B cell (primary cell): ENCODE measurements at regions not wholly inside any gene's neighbourhood (a gene's known extent, or its start where the extent isn't known, plus 50 kb on each side); places are given as distances from the start of the nearest gene placed in this dataset.

Experiments
- ATAC-seq: fragments of 200-7000 bp; cut with Tn5 transposase; one replicate; pipeline ENCODE4 v1.10.0; 2021; ENCODE audit warnings: low read depth, mild to moderate bottlenecking, moderate number of reproducible peaks, moderate library complexity
- CTCF ChIA-PET: fragments of 350-600 bp; sonication (Branson Sonifier 250); formaldehyde crosslinking; loops from one replicate; lab custom pipeline; 2021; ENCODE audit warnings: antibody characterized with exemption, inconsistent platforms; lab: Charles Lee
- POLR2A ChIA-PET: fragments of 350-600 bp; sonication (Branson Sonifier 250); formaldehyde crosslinking; loops from one replicate; lab custom pipeline; 2021; ENCODE audit warnings: antibody characterized with exemption; lab: Charles Lee
- DNase-seq: peaks from one replicate; pipeline ENCODE4 v3.0.0; 2013
- H2AFZ ChIP-seq: 2 replicates; pipeline ENCODE4 v1.6.1; 2012; ENCODE audit warnings: mild to moderate bottlenecking, low read depth, low read length; ENCODE audit not compliant: insufficient read depth, poor library complexity, severe bottlenecking
- H3K27ac ChIP-seq, 2 donors: 1 replicate in 1 of 2; 2 replicates in 1 of 2; pipeline ENCODE4 v1.5.1; 2012 to 2013; ENCODE audit warnings: low read length in 2 of 2, mild to moderate bottlenecking in 2 of 2, moderate library complexity in 1 of 2
- H3K27me3 ChIP-seq, 4 experiments: fragments of 200-600 bp in 1 of 4; sonication (generic) in 1 of 4; replicated peaks in 1 of 4; 1 replicate in 2 of 4; 2 replicates in 2 of 4; pipeline versions ENCODE4 v1.6.1 to v1.7.0; 2013 to 2016; ENCODE audit warnings: low read length in 3 of 4, mild to moderate bottlenecking in 2 of 4, mixed read lengths in 1 of 4, moderate library complexity in 1 of 4; ENCODE audit not compliant: insufficient read depth in 4 of 4, control insufficient read depth in 3 of 4; ENCODE audit errors: control extremely low read depth in 1 of 4
- H3K36me3 ChIP-seq, 2 experiments: replicated peaks in 1 of 2; 1 replicate in 1 of 2; 2 replicates in 1 of 2; pipeline versions ENCODE4 v1.6.1 to v1.7.1; 2013; ENCODE audit warnings: low read length in 1 of 2; ENCODE audit not compliant: insufficient read depth in 2 of 2, control insufficient read depth in 1 of 2; ENCODE audit errors: control extremely low read depth in 1 of 2, extremely low read depth in 1 of 2
- H3K4me1 ChIP-seq, 2 donors: fragments of 200-600 bp in 1 of 2; sonication (generic) in 1 of 2; 1 replicate in 1 of 2; 2 replicates in 1 of 2; pipeline versions ENCODE4 v1.5.1 to v1.6.1; 2013 to 2017; ENCODE audit warnings: low read length in 2 of 2; ENCODE audit not compliant: control insufficient read depth in 2 of 2, insufficient read depth in 2 of 2
- H3K4me2 ChIP-seq: replicated peaks from 2 replicates; pipeline ENCODE3; 2012; ENCODE audit warnings: mild to moderate bottlenecking, low read depth, low read length; ENCODE audit not compliant: poor library complexity, severe bottlenecking
- H3K4me3 ChIP-seq, 5 experiments: fragments of 200-600 bp in 1 of 5; sonication (generic) in 1 of 5; 1 replicate in 3 of 5; 2 replicates in 2 of 5; pipeline versions ENCODE4 v1.5.1 to v1.7.0; 2011 to 2016; ENCODE audit warnings: low read length in 4 of 5, mild to moderate bottlenecking in 4 of 5, low read depth in 2 of 5, control low read depth in 1 of 5, moderate library complexity in 1 of 5; ENCODE audit not compliant: insufficient read depth in 1 of 5; ENCODE audit errors: control extremely low read depth in 1 of 5, extremely low read depth in 1 of 5
- H3K79me2 ChIP-seq: fragments of 200-600 bp; sonication (generic); one replicate; pipeline ENCODE4 v1.6.0; 2016; ENCODE audit warnings: low read length; ENCODE audit not compliant: control insufficient read depth, insufficient read depth
- H3K9ac ChIP-seq: fragments of 200-600 bp; sonication (generic); 2 replicates; pipeline ENCODE4 v1.6.1; 2017; ENCODE audit warnings: mild to moderate bottlenecking, low read length, moderate library complexity
- H3K9me3 ChIP-seq, 3 donors: one replicate each; pipeline versions ENCODE4 v1.6.1 to v1.7.1; 2013; ENCODE audit warnings: low read length in 2 of 3; ENCODE audit not compliant: control insufficient read depth in 2 of 3, insufficient read depth in 1 of 3; ENCODE audit errors: control extremely low read depth in 1 of 3
- H4K20me1 ChIP-seq: 2 replicates; pipeline ENCODE4 v1.6.0; 2012; ENCODE audit warnings: mild to moderate bottlenecking, low read length; ENCODE audit not compliant: insufficient read depth, control insufficient read depth, poor library complexity, severe bottlenecking
- H3K27ac Mint-ChIP-seq: one replicate; pipeline ENCODE4 v1.8.0; 2021; ENCODE audit warnings: mixed read lengths
- H3K27me3 Mint-ChIP-seq: one replicate; pipeline ENCODE4 v1.8.0; 2021; ENCODE audit warnings: mixed read lengths
- H3K4me1 Mint-ChIP-seq: one replicate; pipeline ENCODE4 v1.8.0; 2021; ENCODE audit warnings: mixed read lengths
- H3K4me3 Mint-ChIP-seq: one replicate; pipeline ENCODE4 v1.8.0; 2021; ENCODE audit warnings: mixed read lengths
- H3K9me3 Mint-ChIP-seq: one replicate; pipeline ENCODE4 v1.8.0; 2022; ENCODE audit warnings: mixed read lengths; ENCODE audit not compliant: insufficient read depth
- CTCF ChIP-seq: fragments of 200-600 bp; IDR thresholded peaks from one replicate; pipeline ENCODE4 v1.8.0; 2022; ENCODE audit warnings: antibody characterized with exemption, mild to moderate bottlenecking
- EZH2 ChIP-seq: IDR thresholded peaks from 2 replicates; pipeline ENCODE4 v1.6.1; 2012; ENCODE audit warnings: borderline replicate concordance, low read depth, mild to moderate bottlenecking, moderate library complexity, low read length; ENCODE audit not compliant: insufficient read depth, poor library complexity, severe bottlenecking
- WGBS: methylation state at CpG from one replicate; pipeline ENCODE4 v1.1.5; 2013; ENCODE audit warnings: missing lambda C conversion rate; ENCODE audit not compliant: insufficient coverage; 5-methylcytosine and 5-hydroxymethylcytosine counted together
- intact Hi-C: fragments of 100-400 bp; cut with micrococcal nuclease; formaldehyde crosslinking; loops from one replicate; pipeline ENCODE4 v1.10.0; 2022

DNA sequence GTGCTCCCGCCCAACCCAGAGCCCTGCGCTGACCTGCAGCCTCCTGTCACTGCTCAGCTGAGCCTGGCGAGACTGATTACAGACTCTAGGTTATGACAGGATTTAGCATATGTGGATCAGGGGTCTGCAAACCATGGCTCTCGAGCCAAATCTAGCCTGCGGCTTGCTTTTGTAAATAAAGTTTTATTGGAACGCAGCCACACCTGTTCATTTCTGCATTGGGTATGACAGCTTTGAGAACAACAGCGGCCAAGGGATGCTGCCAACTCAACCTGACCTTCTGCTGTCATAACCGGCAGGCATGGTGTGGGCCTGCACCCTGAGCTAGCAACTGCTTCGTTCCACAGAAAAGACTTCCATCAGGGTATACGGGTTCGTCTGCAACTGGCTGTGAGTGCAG, 50.5 kb upstream of the IQSEC1 start:
- H3K4me1 Mint-ChIP-seq: peaks cover 2% of the 10 kb centered on the region
- no peak for TF ChIP-seq CTCF
- no peak for TF ChIP-seq EZH2
- ATAC-seq: no peak
- Histone ChIP-seq H3K27me3 (no peaks in the 10 kb centered on the region), H2AFZ (no peak overlapping the region), H3K4me3 (no peak overlapping the region), H3K4me1 (no peaks in the 10 kb centered on the region), H3K79me2 (no peaks in the 10 kb centered on the region), H3K9me3 (peaks cover 0 to 3% (median 0%) of the 10 kb centered on the region in 3 donors), H3K4me2 (no peak overlapping the region), H3K9ac (no peak overlapping the region), H3K36me3 (no peaks in the 10 kb centered on the region), H3K27ac (no peak overlapping the region), H4K20me1 (no peaks in the 10 kb centered on the region)
- H3K27ac Mint-ChIP-seq: no peak overlapping the region
- intact Hi-C loops: no loop called here
- WGBS: 89% methylated on average over 8 of the region's 11 CpGs
- POLR2A ChIA-PET: no interaction called here
- H3K9me3 Mint-ChIP-seq: no peaks in the 10 kb centered on the region
- DNase-seq: no peak
- CTCF ChIA-PET: interaction anchor here (0.6 kb wide), 1 partner anchor 14 kb away, joined by 4 read pairs; no protein-coding TSS in a partner anchor
- H3K27me3 Mint-ChIP-seq: no peaks in the 10 kb centered on the region
- no peak overlapping the region for H3K4me3 Mint-ChIP-seq

DNA sequence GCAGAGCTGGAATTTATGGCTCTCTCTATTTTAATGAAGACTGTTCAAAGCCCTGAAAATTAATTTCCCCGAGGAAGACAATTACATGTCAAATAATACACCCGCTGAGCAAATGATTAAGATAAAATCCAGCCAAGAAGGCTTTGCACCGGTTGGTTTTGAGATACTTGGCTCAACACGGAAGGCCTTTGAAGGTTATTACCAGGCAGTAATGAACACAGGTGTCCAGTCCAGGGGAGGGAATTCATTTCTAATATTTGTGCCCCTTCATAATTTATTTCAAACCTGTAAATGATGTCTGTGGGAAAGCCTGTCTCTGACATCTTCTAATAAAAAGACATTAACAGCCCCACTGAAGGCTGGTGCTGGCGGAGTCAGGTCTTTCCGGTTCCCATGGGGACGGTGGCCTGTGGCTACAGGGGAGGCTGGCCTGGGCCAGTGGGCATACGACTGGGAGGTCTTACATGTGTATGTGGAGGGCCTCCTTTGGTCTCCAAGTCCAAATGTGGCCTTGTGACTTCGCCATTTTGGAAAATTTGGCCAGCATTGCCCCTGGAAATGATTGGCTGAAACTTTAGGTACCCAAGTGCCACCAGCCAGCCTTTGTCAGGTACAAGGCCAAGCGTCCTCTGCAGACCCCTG, 49.9 kb upstream of the IQSEC1 start:
- Histone ChIP-seq H3K79me2 (no peaks in the 10 kb centered on the region), H4K20me1 (no peaks in the 10 kb centered on the region), H3K4me3 (no peak overlapping the region), H3K36me3 (no peaks in the 10 kb centered on the region), H3K9me3 (peaks cover 0 to 3% (median 0%) of the 10 kb centered on the region in 3 donors), H3K4me2 (no peak overlapping the region), H3K27me3 (no peaks in the 10 kb centered on the region), H3K4me1 (no peaks in the 10 kb centered on the region), H3K9ac (no peak overlapping the region), H3K27ac (no peak overlapping the region), H2AFZ (no peak overlapping the region)
- ChIA-PET CTCF (no interaction called here), POLR2A (no interaction called here)
- H3K4me1 Mint-ChIP-seq: peaks cover 2% of the 10 kb centered on the region
- no peak for ATAC-seq
- TF ChIP-seq CTCF (no peak), EZH2 (no peak)
- 92% methylated on average over 7 of the region's 10 CpGs for WGBS
- H3K9me3 Mint-ChIP-seq: no peaks in the 10 kb centered on the region
- DNase-seq: no peak
- no peak overlapping the region for H3K4me3 Mint-ChIP-seq
- no peak overlapping the region for H3K27ac Mint-ChIP-seq
- H3K27me3 Mint-ChIP-seq: no peaks in the 10 kb centered on the region
- intact Hi-C loops: no loop called here
